Muscle layer of colon (tissue), 2 donors: ENCODE measurements at regions not wholly inside any gene's neighbourhood (a gene's known extent, or its start where the extent isn't known, plus 50 kb on each side); places are given as distances from the start of the nearest gene placed in this dataset.
"Not testable (repeated sequence)": the region's sequence is repeated elsewhere in the genome, so short reads cannot be mapped to it uniquely, and the experiment has no call there.

Experiments
- H3K27ac ChIP-seq: one replicate; pipeline ENCODE4 v1.7.0; 2013; ENCODE audit warnings: low read depth, mild to moderate bottlenecking, low read length, moderate library complexity
- H3K27me3 ChIP-seq, 2 donors: one replicate each; pipeline ENCODE4 v1.7.0; 2013; ENCODE audit warnings: low read length in 2 of 2, mild to moderate bottlenecking in 2 of 2; ENCODE audit not compliant: insufficient read depth in 2 of 2, control insufficient read depth in 1 of 2
- H3K36me3 ChIP-seq: one replicate; pipeline ENCODE4 v1.7.0; 2013; ENCODE audit warnings: mild to moderate bottlenecking, low read length; ENCODE audit not compliant: insufficient read depth
- H3K4me1 ChIP-seq: one replicate; pipeline ENCODE4 v1.7.0; 2013; ENCODE audit warnings: mild to moderate bottlenecking, low read length; ENCODE audit not compliant: insufficient read depth
- H3K4me3 ChIP-seq, 2 donors: one replicate each; pipeline ENCODE4 v1.7.0; 2013; ENCODE audit warnings: low read length in 2 of 2, low read depth in 1 of 2, mild to moderate bottlenecking in 1 of 2, moderate library complexity in 1 of 2
- H3K9ac ChIP-seq: one replicate; pipeline ENCODE4 v1.7.0; 2013; ENCODE audit warnings: low read length
- H3K9me3 ChIP-seq: one replicate; pipeline ENCODE4 v1.7.0; 2013; ENCODE audit warnings: mild to moderate bottlenecking, low read length
- donor health status: abdominal sarcoma.
- donor health status: Adenocarcinoma of cecum.

DNA sequence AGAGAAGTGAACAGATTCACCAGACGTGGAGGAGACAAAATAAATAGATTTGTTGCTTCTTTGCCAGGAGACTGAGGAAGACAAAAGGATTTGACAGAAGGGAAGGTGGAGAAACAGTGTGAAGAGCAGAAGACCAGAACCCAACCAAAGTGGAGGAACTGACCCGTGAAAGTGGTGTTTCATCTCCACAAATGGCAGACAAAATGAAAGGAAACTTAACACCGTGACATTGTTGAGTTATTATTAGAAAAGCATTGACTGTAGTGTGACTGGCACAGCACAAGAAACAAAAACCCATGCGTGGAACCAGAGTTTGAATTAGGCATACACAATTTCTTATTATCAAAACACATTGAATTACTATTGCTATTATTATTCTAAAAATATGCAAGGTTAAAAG is 518.1 kb downstream of the TMEM121 start:
- Histone ChIP-seq H3K9ac (no peak overlapping the region), H3K4me3 (no peak overlapping the region), H3K36me3 (no peaks in the 10 kb centered on the region), H3K27me3 (no peaks in the 10 kb centered on the region), H3K27ac (no peak overlapping the region), H3K4me1 (no peaks in the 10 kb centered on the region), H3K9me3 (no peaks in the 10 kb centered on the region)

DNA sequence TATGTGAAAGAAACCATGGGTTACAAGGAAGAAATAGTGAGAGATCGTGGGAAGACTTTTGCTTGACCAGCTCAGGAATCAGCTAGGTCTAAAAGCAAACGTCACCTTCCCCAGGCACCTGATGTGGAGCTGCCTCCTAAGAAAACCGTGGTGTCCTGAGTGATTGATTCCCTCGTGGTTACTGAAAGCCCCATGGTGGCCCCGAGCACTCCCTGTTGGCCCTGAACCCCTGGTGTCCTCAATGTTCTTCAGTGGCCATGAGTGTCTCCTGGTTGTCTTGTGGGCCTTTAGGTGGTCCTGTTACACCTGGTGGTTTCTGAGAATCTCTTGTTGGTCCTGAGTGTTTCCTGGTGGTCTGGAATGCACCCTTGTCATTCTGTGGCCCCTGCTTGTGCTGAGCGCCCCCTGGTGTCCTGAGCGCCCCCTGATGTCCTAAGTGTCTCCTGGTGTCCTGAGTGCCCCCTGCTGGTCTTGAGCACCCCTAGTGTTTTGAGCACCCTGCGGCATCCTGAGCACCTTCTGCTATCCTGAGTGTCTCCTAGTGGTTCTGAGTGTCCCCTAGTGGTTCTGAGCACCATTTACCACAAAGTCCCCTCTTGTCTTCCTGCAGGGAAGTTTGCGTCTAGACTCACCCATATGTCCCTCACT is 518.7 kb downstream of the TMEM121 start:
- Histone ChIP-seq H3K36me3 (no peaks in the 10 kb centered on the region), H3K9ac (no peak overlapping the region), H3K27me3 (no peaks in the 10 kb centered on the region), H3K4me3 (no peak overlapping the region), H3K27ac (no peak overlapping the region), H3K9me3 (no peaks in the 10 kb centered on the region), H3K4me1 (no peaks in the 10 kb centered on the region)

DNA sequence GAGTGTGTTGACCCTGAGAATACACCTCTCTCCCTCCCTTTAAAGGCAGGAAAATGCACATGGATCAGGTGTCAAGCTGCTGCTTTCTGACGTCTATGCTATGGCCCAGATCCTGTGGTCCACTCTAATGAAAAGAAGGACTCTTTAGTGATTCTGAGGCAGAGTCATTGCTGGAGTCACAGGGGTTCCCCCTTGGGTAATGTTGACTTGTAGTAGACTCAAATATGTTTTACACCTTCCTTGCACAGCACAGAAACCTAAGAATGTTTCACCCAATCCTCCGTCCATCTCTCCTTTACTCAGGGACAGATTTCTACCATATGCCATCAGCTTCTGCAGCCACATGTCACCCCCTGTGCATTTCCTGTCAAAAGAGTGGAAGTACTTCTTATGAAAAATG is 525.4 kb downstream of the TMEM121 start:
- Histone ChIP-seq H3K9ac (no peak overlapping the region), H3K4me3 (no peak overlapping the region), H3K27me3 (no peaks in the 10 kb centered on the region), H3K36me3 (no peaks in the 10 kb centered on the region), H3K4me1 (no peaks in the 10 kb centered on the region), H3K27ac (no peak overlapping the region), H3K9me3 (no peaks in the 10 kb centered on the region)

DNA sequence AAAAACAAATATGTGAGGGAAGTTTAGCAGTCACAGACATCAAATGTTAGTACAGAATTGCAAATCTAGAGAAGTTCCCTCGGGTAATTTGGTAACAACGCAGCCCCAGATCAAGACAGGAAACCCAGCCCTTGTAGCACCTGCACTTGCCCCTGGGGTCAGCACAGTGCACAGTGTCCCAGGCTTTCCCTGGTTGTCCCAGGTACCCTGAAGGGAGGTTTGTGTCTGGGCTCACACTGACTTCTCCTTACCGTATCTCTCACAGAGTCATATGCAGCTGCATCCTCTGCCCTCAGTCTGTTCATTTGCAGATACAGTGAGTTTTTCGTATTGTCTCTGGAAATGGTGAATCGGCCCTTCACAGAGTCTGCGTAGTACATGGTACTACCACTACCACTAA is 528.9 kb downstream of the TMEM121 start:
- Histone ChIP-seq H3K27me3 (no peaks in the 10 kb centered on the region), H3K4me1 (no peaks in the 10 kb centered on the region), H3K9ac (no peak overlapping the region), H3K27ac (no peak overlapping the region), H3K4me3 (no peak overlapping the region), H3K36me3 (no peaks in the 10 kb centered on the region), H3K9me3 (no peaks in the 10 kb centered on the region)

DNA sequence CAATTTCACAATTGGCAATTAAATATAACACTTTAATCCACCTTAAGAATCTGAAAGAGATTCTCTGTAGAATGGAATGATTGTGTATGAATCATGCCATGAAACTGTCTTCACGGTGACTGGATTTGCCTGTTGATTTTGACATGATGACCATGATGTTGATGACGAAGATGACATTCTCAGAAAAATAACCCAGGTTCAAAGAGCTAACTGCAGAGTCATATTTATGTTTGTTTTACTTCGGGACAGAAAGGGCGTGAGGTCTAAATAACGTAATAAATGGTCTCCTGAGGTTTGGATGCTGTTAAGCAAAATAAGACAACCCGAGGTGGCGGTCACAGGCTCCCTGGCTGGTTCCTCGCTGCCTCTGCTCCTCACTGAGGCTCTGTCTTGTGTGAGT is 532.0 kb downstream of the TMEM121 start:
- Histone ChIP-seq H3K9me3 (no peaks in the 10 kb centered on the region), H3K36me3 (no peaks in the 10 kb centered on the region), H3K27ac (no peak overlapping the region), H3K27me3 (no peaks in the 10 kb centered on the region), H3K4me1 (no peaks in the 10 kb centered on the region), H3K4me3 (no peak overlapping the region), H3K9ac (no peak overlapping the region)

DNA sequence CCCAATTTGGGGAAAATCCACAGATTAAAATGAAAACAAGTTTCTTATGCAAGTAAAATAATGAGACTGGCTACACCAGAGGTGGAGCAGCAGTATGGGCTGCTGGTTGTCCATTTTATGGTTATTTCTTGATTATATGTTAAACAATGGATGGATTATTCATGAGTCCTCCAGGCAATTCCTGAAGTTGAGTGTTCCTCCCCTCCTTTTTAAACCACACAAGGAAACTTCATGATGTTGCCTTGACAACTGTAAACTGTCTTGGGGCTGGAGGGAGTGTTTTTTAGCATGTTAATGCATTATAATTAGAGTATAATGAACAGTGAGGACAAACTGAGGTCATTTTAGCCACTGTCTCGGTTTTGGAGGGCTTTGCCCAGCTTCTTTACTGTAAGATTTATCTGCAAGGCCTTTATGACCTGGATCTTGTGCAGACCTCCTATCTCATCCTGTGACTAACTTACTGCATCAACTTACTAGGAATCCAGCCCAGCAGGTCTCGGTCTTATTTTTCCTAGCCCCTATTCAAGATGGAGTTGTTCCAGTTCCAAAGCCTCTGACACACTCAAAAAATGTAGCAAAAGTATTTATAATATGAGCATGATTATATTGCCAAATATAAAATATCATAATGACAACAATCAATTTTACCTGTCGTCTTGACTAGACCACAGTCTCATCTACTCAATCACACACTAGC is 534.0 kb downstream of the TMEM121 start:
- Histone ChIP-seq H3K36me3 (no peaks in the 10 kb centered on the region), H3K9me3 (no peaks in the 10 kb centered on the region), H3K9ac (no peak overlapping the region), H3K27me3 (no peaks in the 10 kb centered on the region), H3K4me1 (no peaks in the 10 kb centered on the region), H3K27ac (no peak overlapping the region), H3K4me3 (no peak overlapping the region)

DNA sequence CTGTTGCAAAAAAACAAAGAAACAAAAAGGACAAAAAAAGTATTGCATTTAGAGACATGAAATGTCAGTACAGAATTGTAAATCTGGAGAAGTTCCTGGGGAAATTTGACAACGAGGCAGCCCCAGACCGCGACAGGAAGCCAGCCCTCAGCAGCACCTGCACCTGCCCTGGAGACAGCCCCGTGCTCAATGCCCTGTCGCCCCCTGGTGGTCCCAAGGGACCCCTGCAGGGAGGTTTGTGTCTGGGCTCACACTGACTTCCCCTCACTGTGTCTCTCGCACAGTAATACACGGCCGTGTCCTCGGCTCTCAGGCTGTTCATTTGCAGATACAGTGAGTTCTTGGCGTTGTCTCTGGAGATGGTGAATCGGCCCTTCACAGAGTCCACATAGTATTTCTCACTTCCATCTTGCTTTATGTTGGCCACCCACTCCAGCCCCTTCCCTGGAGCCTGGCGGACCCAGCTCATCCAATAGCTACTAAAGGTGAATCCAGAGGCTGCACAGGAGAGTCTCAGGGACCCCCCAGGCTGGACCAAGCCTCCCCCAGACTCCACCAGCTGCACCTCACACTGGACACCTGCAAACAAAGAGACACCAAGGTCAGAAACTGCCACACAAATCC is 535.6 kb downstream of the TMEM121 start:
- not testable (repeated sequence) for H3K4me3 ChIP-seq, H3K27ac ChIP-seq, H3K4me1 ChIP-seq, H3K9ac ChIP-seq, H3K9me3 ChIP-seq, H3K27me3 ChIP-seq, H3K36me3 ChIP-seq

DNA sequence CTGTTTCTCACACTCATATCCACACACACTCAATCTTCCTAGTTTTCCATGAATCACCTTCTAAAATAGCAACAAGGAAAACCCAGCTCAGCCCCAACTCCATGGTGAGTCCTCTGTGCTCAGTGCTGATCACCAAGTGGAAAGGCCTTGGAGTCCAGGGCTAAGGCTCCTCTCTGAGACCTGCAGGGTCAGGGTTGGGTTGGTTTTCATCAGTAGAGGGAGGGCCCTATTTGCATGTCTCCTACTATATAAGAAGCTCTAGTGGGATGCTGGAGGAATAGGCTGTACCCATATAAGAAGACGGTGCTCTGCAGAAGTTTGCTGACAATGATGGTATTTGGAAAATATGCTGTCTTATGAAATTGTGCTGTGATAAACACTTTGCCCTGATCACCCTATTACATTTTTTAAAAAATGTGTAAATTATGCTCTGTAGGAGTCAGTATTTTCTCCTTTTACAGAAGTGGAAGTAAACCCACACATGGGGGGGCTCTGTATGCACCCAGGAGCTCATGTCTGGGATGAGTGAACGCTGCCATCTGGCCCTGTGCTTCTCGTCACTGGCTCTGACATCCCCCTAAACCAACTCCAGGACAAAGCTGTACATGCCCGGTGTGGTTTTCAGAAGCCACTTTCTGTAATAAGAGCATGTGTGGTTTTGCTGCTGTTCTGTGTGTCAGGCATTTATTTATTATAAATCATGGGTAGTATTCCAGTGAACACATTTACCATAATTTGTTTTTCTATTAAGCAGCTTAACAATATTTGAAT is 536.3 kb downstream of the TMEM121 start:
- no peaks in the 10 kb centered on the region for H3K36me3 ChIP-seq
- no peak overlapping the region for H3K27ac ChIP-seq
- H3K9me3 ChIP-seq = no peaks in the 10 kb centered on the region
- H3K4me1 ChIP-seq = no peaks in the 10 kb centered on the region
- H3K27me3 ChIP-seq = no peaks in the 10 kb centered on the region
- H3K9ac ChIP-seq = no peak overlapping the region
- H3K4me3 ChIP-seq = no peak overlapping the region

DNA sequence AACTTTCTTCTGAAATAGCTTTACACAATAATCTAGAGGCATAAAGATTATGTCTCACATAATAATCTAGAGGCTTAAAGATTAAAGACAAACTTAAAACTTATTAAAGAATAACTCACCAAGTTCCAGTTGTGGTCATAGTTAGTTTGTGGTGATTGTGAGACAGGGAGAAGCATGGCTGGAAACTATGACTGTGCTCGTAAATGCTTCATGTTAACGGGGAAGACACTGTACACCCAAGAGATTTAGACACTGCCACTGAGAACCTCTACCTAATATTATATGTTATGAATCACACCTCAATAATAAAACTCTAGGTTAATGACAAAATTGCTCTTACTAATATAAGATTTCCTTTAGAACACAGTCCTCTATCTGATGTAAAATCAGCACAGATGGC is 541.6 kb downstream of the TMEM121 start:
- Histone ChIP-seq H3K9ac (no peak overlapping the region), H3K4me1 (no peaks in the 10 kb centered on the region), H3K4me3 (no peak overlapping the region), H3K36me3 (no peaks in the 10 kb centered on the region), H3K9me3 (no peaks in the 10 kb centered on the region), H3K27ac (no peak overlapping the region), H3K27me3 (no peaks in the 10 kb centered on the region)

DNA sequence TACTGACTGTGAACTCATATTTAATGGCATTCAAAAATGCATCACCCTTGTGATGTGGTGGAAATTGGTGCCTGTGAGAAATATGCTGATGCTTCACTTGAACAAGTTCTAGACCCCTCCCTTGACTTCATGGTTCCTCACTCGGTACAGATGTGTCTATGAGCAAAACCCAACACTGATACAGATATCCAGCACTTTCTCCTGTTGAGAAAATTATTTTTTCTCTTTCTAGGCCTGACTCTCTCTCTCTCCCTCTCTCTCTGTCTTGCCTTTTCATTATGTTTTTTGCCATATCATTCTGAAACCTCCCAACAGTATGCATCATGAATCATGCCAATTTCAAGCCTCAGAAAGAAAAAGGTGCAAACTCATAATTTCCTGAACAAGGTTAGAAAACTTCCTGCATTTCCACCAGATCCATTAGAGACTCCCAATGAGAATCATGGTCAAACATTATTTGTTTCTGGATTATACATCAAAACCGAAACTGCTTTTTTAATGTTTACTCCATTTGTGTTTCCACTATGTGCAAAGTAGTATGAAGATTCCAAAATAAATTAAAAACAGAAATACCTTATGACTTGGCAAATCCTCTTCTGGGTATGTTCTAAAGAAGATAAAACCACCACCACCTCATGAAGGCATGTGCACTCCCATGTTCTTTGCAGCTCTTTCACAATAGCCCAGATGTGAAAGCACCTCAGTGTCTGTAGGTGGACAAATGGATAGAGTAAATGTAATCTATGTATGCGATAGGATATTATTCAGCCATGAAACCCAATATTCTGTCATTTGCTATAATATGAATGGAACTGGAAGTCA is 543.6 kb downstream of the TMEM121 start:
- H3K27me3 ChIP-seq = no peaks in the 10 kb centered on the region
- H3K9me3 ChIP-seq = no peaks in the 10 kb centered on the region
- no peak overlapping the region for H3K27ac ChIP-seq
- H3K4me3 ChIP-seq = no peak overlapping the region
- H3K36me3 ChIP-seq = no peaks in the 10 kb centered on the region
- H3K4me1 ChIP-seq = no peaks in the 10 kb centered on the region
- no peak overlapping the region for H3K9ac ChIP-seq

DNA sequence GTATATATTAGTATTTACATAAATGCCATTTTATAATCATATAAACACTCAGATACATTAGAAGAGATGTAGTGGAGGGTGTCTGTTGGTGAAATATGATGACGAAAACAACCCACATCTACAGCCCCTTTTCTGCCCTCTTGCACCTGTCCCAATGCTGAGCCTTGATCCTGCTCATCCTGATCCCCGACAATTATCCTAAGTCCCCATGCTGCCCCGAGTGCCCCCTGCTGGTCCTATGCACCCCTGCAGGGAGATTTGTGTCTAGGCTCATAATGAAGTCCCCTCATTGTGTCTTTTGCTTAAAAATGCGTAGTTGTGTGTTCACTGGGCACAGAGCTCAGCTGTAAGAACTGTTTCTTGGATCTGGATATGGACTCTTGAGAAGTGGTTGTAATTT is 554.5 kb downstream of the TMEM121 start:
- Histone ChIP-seq H3K36me3 (no peaks in the 10 kb centered on the region), H3K27ac (no peak overlapping the region), H3K4me1 (no peaks in the 10 kb centered on the region), H3K27me3 (no peaks in the 10 kb centered on the region), H3K9me3 (no peaks in the 10 kb centered on the region), H3K9ac (no peak overlapping the region), H3K4me3 (no peak overlapping the region)
